ENCODE measurements at regions not wholly inside any gene's neighbourhood (a gene's known extent, or its start where the extent isn't known, plus 50 kb on each side); places are given as distances from the start of the nearest gene placed in this dataset.
"Not testable (repeated sequence)": the region's sequence is repeated elsewhere in the genome, so short reads cannot be mapped to it uniquely, and the experiment has no call there.

- DNase-seq, result peak; percentile 96 to 99
Measured at GRCh38 chr4:53919535-53919934, 144.9 kb downstream of the CHIC2 start.

GRCh38 chr4:53917729-53918128 lies 146.7 kb downstream of the CHIC2 start:
- DNase-seq, result peak; percentile 80 to 97

- DNase-seq, result peak in 1 of 2 donors; percentile 22
Measured at GRCh38 chr4:53916431-53916889, 147.9 kb downstream of the CHIC2 start.

- DNase-seq, result peak; percentile 92 to 98
Measured at GRCh38 chr4:53914313-53915016, 149.9 kb downstream of the CHIC2 start.

- DNase-seq, result no peak
Measured at GRCh38 chr4:53913771-53914170, 150.6 kb downstream of the CHIC2 start.

- DNase-seq, result no peak
Measured at GRCh38 chr4:53912766-53913497, 151.5 kb downstream of the CHIC2 start.

GRCh38 chr4:53908661-53909078 lies 155.7 kb downstream of the CHIC2 start:
- peak; percentile 79 to 83 for DNase-seq

- no peak for DNase-seq
Measured at GRCh38 chr4:53907772-53908171, 156.6 kb downstream of the CHIC2 start.

- no peak for DNase-seq
Measured at GRCh38 chr4:53906606-53907190, 157.7 kb downstream of the CHIC2 start.

GRCh38 chr4:53905941-53906377 lies 158.4 kb downstream of the CHIC2 start:
- DNase-seq, result peak in 1 of 2 donors; percentile 21

GRCh38 chr4:53905276-53905940 lies 159.0 kb downstream of the CHIC2 start:
- DNase-seq, result no peak

GRCh38 chr4:53902786-53903185 lies 161.6 kb downstream of the CHIC2 start:
- no peak for DNase-seq

GRCh38 chr4:53900271-53900649 lies 164.1 kb downstream of the CHIC2 start:
- no peak for DNase-seq

GRCh38 chr4:53899586-53900270 lies 164.7 kb downstream of the CHIC2 start:
- DNase-seq, result no peak

- no peak for DNase-seq
Measured at GRCh38 chr4:53895137-53895536, 169.3 kb downstream of the CHIC2 start.

- no peak for DNase-seq
Measured at GRCh38 chr4:53890461-53890860, 173.9 kb downstream of the CHIC2 start.

GRCh38 chr4:53889326-53890055 lies 174.9 kb downstream of the CHIC2 start:
- DNase-seq, result no peak

- no peak for DNase-seq
Measured at GRCh38 chr4:53886090-53886489, 178.3 kb downstream of the CHIC2 start.

- no peak for DNase-seq
Measured at GRCh38 chr4:53885668-53886067, 178.7 kb downstream of the CHIC2 start.

- not testable (repeated sequence) for DNase-seq
Measured at GRCh38 chr4:53877096-53877495, 187.3 kb downstream of the CHIC2 start.

GRCh38 chr4:53866055-53866454 lies 198.3 kb downstream of the CHIC2 start:
- no peak for DNase-seq

- DNase-seq, result no peak
Measured at GRCh38 chr4:53865054-53865453, 199.4 kb downstream of the CHIC2 start.

Measured in inflammatory macrophage treated with lipopolysaccharide for 1 hour (primary cell).